Naive thymus-derived CD4-positive, alpha-beta T cell (primary cell): ENCODE measurements at regions not wholly inside any gene's neighbourhood (a gene's known extent, or its start where the extent isn't known, plus 50 kb on each side); places are given as distances from the start of the nearest gene placed in this dataset.

Experiments
- ATAC-seq: fragments of 150-1000 bp; cut with Tn5 transposase; 2 replicates; pipeline ENCODE4 v1.10.0; 2021; ENCODE audit warnings: mild to moderate bottlenecking, moderate library complexity
- CTCF ChIA-PET: fragments of 350-600 bp; sonication (Branson Sonifier 250); formaldehyde crosslinking; loops from one replicate; lab custom pipeline; 2021; ENCODE audit warnings: antibody characterized with exemption; lab: Charles Lee
- POLR2A ChIA-PET: fragments of 350-600 bp; sonication (Branson Sonifier 250); formaldehyde crosslinking; loops from one replicate; lab custom pipeline; 2021; ENCODE audit warnings: antibody characterized with exemption, inconsistent platforms; lab: Charles Lee
- DNase-seq, 9 donors: peaks; one replicate each; pipeline versions ENCODE4 v3.0.0 to v3.0.0-alpha.2; 2020 to 2022; ENCODE audit warnings: mixed read lengths in 1 of 9
- H3K27ac ChIP-seq: one replicate; pipeline ENCODE4 v1.7.0; 2013; ENCODE audit warnings: mild to moderate bottlenecking, low read depth, low read length, moderate library complexity
- H3K27me3 ChIP-seq, 2 donors: one replicate each; pipeline ENCODE4 v1.7.0; 2013; ENCODE audit warnings: low read length in 2 of 2, mild to moderate bottlenecking in 2 of 2, moderate library complexity in 2 of 2; ENCODE audit not compliant: control insufficient read depth in 2 of 2, insufficient read depth in 2 of 2
- H3K36me3 ChIP-seq, 3 experiments: 1 replicate in 2 of 3; 2 replicates in 1 of 3; pipeline ENCODE4 v1.7.0; 2013; ENCODE audit warnings: low read length in 3 of 3, mild to moderate bottlenecking in 3 of 3, moderate library complexity in 1 of 3; ENCODE audit not compliant: insufficient read depth in 3 of 3, control insufficient read depth in 2 of 3
- H3K4me1 ChIP-seq, 2 donors: one replicate each; pipeline ENCODE4 v1.7.0; 2013; ENCODE audit warnings: low read length in 2 of 2, mild to moderate bottlenecking in 2 of 2, moderate library complexity in 1 of 2; ENCODE audit not compliant: control insufficient read depth in 2 of 2, insufficient read depth in 2 of 2
- H3K4me3 ChIP-seq: 2 replicates; pipeline ENCODE4 v1.7.0; 2013; ENCODE audit warnings: mild to moderate bottlenecking, low read length
- H3K9me3 ChIP-seq, 3 experiments: 1 replicate in 2 of 3; 2 replicates in 1 of 3; pipeline ENCODE4 v1.7.0; 2013; ENCODE audit warnings: low read length in 3 of 3; ENCODE audit not compliant: control insufficient read depth in 2 of 3
- H3K27ac Mint-ChIP-seq, 9 donors: one replicate each; pipeline ENCODE4 v1.8.0; 2020 to 2022; ENCODE audit warnings: mixed read lengths in 9 of 9, mild to moderate bottlenecking in 8 of 9, moderate library complexity in 5 of 9, inconsistent platforms in 2 of 9
- H3K27me3 Mint-ChIP-seq, 5 donors: one replicate each; pipeline ENCODE4 v1.8.0; 2021 to 2022; ENCODE audit warnings: mixed read lengths in 5 of 5, mild to moderate bottlenecking in 1 of 5
- H3K36me3 Mint-ChIP-seq, 5 donors: one replicate each; pipeline ENCODE4 v1.8.0; 2020 to 2022; ENCODE audit warnings: mixed read lengths in 5 of 5, mild to moderate bottlenecking in 3 of 5, inconsistent platforms in 1 of 5
- H3K4me1 Mint-ChIP-seq, 7 donors: one replicate each; pipeline ENCODE4 v1.8.0; 2020 to 2022; ENCODE audit warnings: mixed read lengths in 7 of 7, mild to moderate bottlenecking in 3 of 7, inconsistent platforms in 1 of 7
- H3K4me3 Mint-ChIP-seq, 10 donors: one replicate each; pipeline ENCODE4 v1.8.0; 2020 to 2022; ENCODE audit warnings: mild to moderate bottlenecking in 10 of 10, mixed read lengths in 10 of 10, moderate library complexity in 6 of 10, inconsistent platforms in 2 of 10
- H3K9me3 Mint-ChIP-seq, 11 donors: one replicate each; pipeline ENCODE4 v1.8.0; 2020 to 2022; ENCODE audit warnings: mixed read lengths in 11 of 11, mild to moderate bottlenecking in 4 of 11, inconsistent platforms in 1 of 11, moderate library complexity in 1 of 11
- intact Hi-C, 2 donors: fragments of 100-400 bp; cut with micrococcal nuclease; formaldehyde crosslinking; loops; one replicate each; pipeline ENCODE4 v1.15.1; 2023

- Histone ChIP-seq H3K4me1 (no peaks in the 10 kb centered on the region), H3K27me3 (no peaks in the 10 kb centered on the region), H3K27ac (no peak overlapping the region), H3K36me3 (no peaks in the 10 kb centered on the region), H3K4me3 (no peak overlapping the region), H3K9me3 (no peaks in the 10 kb centered on the region)
- Mint-ChIP-seq H3K9me3 (peaks cover 0 to 4% (median 0%) of the 10 kb centered on the region in 11 donors), H3K27ac (no peak overlapping the region), H3K4me3 (no peak overlapping the region), H3K27me3 (peaks cover 0 to 20% (median 5%) of the 10 kb centered on the region in 5 donors), H3K4me1 (peaks cover 0 to 2% (median 0%) of the 10 kb centered on the region in 7 donors), H3K36me3 (no peaks in the 10 kb centered on the region)
- intact Hi-C loops, result no loop called here
- no peak for ATAC-seq
- POLR2A ChIA-PET, result no interaction called here
- CTCF ChIA-PET, result no interaction called here
- DNase-seq, result no peak
Observed at GRCh38 chr5:124592891-124593290, 153.5 kb downstream of the ZNF608 start.

- Histone ChIP-seq H3K27ac (no peak overlapping the region), H3K4me3 (no peak overlapping the region), H3K27me3 (no peaks in the 10 kb centered on the region), H3K4me1 (no peaks in the 10 kb centered on the region), H3K9me3 (no peaks in the 10 kb centered on the region), H3K36me3 (no peaks in the 10 kb centered on the region)
- ATAC-seq, result no peak
- peaks cover 0 to 20% (median 5%) of the 10 kb centered on the region in 5 donors for H3K27me3 Mint-ChIP-seq
- no peaks in the 10 kb centered on the region for H3K36me3 Mint-ChIP-seq
- H3K27ac Mint-ChIP-seq, result no peak overlapping the region
- DNase-seq, result no peak
- intact Hi-C loops, result no loop called here
- peaks cover 0 to 2% (median 0%) of the 10 kb centered on the region in 7 donors for H3K4me1 Mint-ChIP-seq
- H3K4me3 Mint-ChIP-seq, result no peak overlapping the region
- CTCF ChIA-PET, result no interaction called here
- POLR2A ChIA-PET, result no interaction called here
- H3K9me3 Mint-ChIP-seq, result peaks cover 0 to 4% (median 0%) of the 10 kb centered on the region in 11 donors
Observed at GRCh38 chr5:124591583-124591982, 154.9 kb downstream of the ZNF608 start.

- Mint-ChIP-seq H3K4me3 (no peak overlapping the region), H3K9me3 (peaks cover 0 to 4% (median 0%) of the 10 kb centered on the region in 11 donors), H3K27ac (no peak overlapping the region), H3K4me1 (peaks cover 0 to 2% (median 0%) of the 10 kb centered on the region in 7 donors), H3K27me3 (peaks cover 0 to 20% (median 5%) of the 10 kb centered on the region in 5 donors), H3K36me3 (no peaks in the 10 kb centered on the region)
- no peaks in the 10 kb centered on the region for H3K27me3 ChIP-seq
- no peak for DNase-seq
- ATAC-seq, result no peak
- intact Hi-C loops, result no loop called here
- no peaks in the 10 kb centered on the region for H3K36me3 ChIP-seq
- ChIA-PET CTCF (no interaction called here), POLR2A (no interaction called here)
- no peaks in the 10 kb centered on the region for H3K9me3 ChIP-seq
- no peak overlapping the region for H3K27ac ChIP-seq
- no peak overlapping the region for H3K4me3 ChIP-seq
- H3K4me1 ChIP-seq, result no peaks in the 10 kb centered on the region
Observed at GRCh38 chr5:124590686-124591085, 155.8 kb downstream of the ZNF608 start.

GRCh38 chr5:124587280-124587679, 159.2 kb downstream of the ZNF608 start:
- no peak overlapping the region for H3K4me3 Mint-ChIP-seq

GRCh38 chr5:124584991-124585715, 161.3 kb downstream of the ZNF608 start:
- intact Hi-C loops, result loop anchor here in 1 of 2 donors (5.0 kb wide), 1 partner anchor 67 kb away; no protein-coding TSS in a partner anchor
- no peak overlapping the region for H3K4me3 ChIP-seq
- peaks cover 5 to 14% (median 10%) of the 10 kb centered on the region in 7 donors for H3K4me1 Mint-ChIP-seq
- H3K4me3 Mint-ChIP-seq, result no peak overlapping the region
- CTCF ChIA-PET, result no interaction called here
- peaks cover 0 to 7% (median 0%) of the 10 kb centered on the region in 5 donors for H3K27me3 Mint-ChIP-seq
- no peaks in the 10 kb centered on the region for H3K36me3 Mint-ChIP-seq
- no peaks in the 10 kb centered on the region for H3K36me3 ChIP-seq
- ATAC-seq, result no peak
- peaks cover 0 to 8% (median 0%) of the 10 kb centered on the region in 11 donors for H3K9me3 Mint-ChIP-seq
- no peak overlapping the region for H3K27ac ChIP-seq
- no peaks in the 10 kb centered on the region for H3K4me1 ChIP-seq
- POLR2A ChIA-PET, result no interaction called here
- H3K27ac Mint-ChIP-seq, result no peak overlapping the region
- no peaks in the 10 kb centered on the region for H3K27me3 ChIP-seq
- H3K9me3 ChIP-seq, result no peaks in the 10 kb centered on the region
- DNase-seq, result no peak

More at GRCh38 chr5:124587280-124587679, 159.2 kb downstream of the ZNF608 start:
- Mint-ChIP-seq H3K4me1 (peaks cover 5 to 14% (median 10%) of the 10 kb centered on the region in 7 donors), H3K36me3 (no peaks in the 10 kb centered on the region), H3K27ac (no peak overlapping the region), H3K27me3 (peaks cover 0 to 8% (median 5%) of the 10 kb centered on the region in 5 donors), H3K9me3 (peaks cover 0 to 8% (median 0%) of the 10 kb centered on the region in 11 donors)
- no peaks in the 10 kb centered on the region for H3K9me3 ChIP-seq
- no peaks in the 10 kb centered on the region for H3K27me3 ChIP-seq
- intact Hi-C loops, result no loop called here
- ChIA-PET CTCF (no interaction called here), POLR2A (no interaction called here)
- H3K27ac ChIP-seq, result no peak overlapping the region
- no peak overlapping the region for H3K4me3 ChIP-seq
- ATAC-seq (no peak), DNase-seq (no peak)
- H3K4me1 ChIP-seq, result no peaks in the 10 kb centered on the region
- H3K36me3 ChIP-seq, result no peaks in the 10 kb centered on the region

GRCh38 chr5:124583469-124584350, 162.7 kb downstream of the ZNF608 start:
- Histone ChIP-seq H3K9me3 (no peaks in the 10 kb centered on the region), H3K27me3 (no peaks in the 10 kb centered on the region), H3K4me1 (no peaks in the 10 kb centered on the region), H3K27ac (no peak overlapping the region), H3K36me3 (no peaks in the 10 kb centered on the region), H3K4me3 (no peak overlapping the region)
- CTCF ChIA-PET, result no interaction called here
- DNase-seq (peak in 1 of 9 donors; percentile 8), ATAC-seq (peak; percentile 80)
- Mint-ChIP-seq H3K9me3 (peaks cover 0 to 8% (median 0%) of the 10 kb centered on the region in 11 donors), H3K27me3 (peaks cover 0 to under 1% (median 0%) of the 10 kb centered on the region in 5 donors), H3K4me3 (peak overlapping the region in 5 of 10 donors; percentile 2 to 37 (median 15)), H3K36me3 (no peaks in the 10 kb centered on the region), H3K27ac (no peak overlapping the region), H3K4me1 (peaks cover 5 to 14% (median 10%) of the 10 kb centered on the region in 7 donors)
- intact Hi-C loops, result loop anchor here in 1 of 2 donors (5.0 kb wide), 1 partner anchor 69 kb away; no protein-coding TSS in a partner anchor
- POLR2A ChIA-PET, result no interaction called here
